ENCODE measurements at regions not wholly inside any gene's neighbourhood (a gene's known extent, or its start where the extent isn't known, plus 50 kb on each side); places are given as distances from the start of the nearest gene placed in this dataset.

DNA sequence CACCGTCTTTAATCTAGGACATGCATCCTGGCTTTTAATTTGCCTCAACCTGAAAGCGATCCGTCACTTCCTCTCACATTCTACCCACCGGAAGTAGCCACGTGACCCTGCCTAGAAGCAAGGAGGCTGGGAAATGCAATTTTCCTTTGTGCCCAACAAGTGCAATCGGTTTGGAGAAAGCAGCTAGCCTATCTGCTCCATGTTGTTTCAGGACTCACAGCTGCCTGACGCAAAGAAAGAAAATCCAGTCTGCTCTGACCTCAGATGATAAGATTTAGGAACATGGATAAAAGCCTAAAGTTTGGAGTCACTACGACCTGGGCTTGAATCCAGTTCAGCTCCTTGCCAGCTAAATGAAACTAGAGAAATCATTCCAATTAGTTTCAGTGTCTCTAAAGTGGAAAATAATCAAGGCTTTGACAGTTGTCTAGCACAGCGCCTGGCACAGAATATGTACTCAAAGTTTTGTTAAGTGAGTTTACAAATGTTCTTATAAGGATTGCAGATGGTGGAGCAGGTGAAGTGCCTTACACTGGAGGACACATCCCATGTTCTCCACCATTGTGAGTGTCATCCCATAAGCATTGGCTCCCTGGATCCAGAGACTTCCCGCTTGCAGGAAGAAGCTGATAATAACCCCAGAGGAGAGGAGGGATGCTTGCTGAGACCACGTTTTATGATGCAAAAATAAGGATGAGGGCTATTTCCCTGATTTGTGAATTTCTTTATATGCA, 553.7 kb downstream of the MN1 start (continued):
- no peak for TF ChIP-seq CBX8 (IDR thresholded peaks at IDR 0.05; ENCODE audit: borderline replicate concordance, low read depth, low read length)

Measured in H1 (cell line).